ENCODE measurements at regions not wholly inside any gene's neighbourhood (a gene's known extent, or its start where the extent isn't known, plus 50 kb on each side); places are given as distances from the start of the nearest gene placed in this dataset.

DNA sequence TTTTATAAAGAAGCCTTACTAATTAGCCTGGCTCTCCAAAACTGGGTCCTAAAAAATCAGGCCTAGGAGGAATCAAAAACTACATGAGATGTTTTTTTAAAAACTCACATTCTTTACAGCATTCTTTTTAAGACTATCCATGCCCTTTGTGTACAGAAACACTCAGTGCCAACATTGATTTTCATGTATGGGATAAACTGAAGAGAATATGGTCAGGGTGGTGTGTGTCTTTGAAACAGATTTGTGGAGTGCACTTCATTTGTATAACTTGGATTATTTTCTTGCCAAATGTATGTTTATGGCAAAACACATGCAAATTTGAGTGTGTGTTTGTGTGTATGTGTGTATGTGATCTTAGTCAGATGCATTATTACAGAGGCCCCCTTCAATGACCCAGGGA is 283.6 kb upstream of the ATP5MC3 start:
- Mint-ChIP-seq H3K36me3 (ENCODE audit: low read depth, unreplicated experiment) (no peaks in the 10 kb centered on the region), H3K9me3 (ENCODE audit: unreplicated experiment) (peaks cover 12% of the 10 kb centered on the region), H3K27ac (ENCODE audit: unreplicated experiment) (no peak overlapping the region), H3K27me3 (ENCODE audit: low read depth, unreplicated experiment) (no peaks in the 10 kb centered on the region), H3K4me3 (ENCODE audit: unreplicated experiment) (no peak overlapping the region), H3K4me1 (ENCODE audit: low read depth, unreplicated experiment) (no peaks in the 10 kb centered on the region)
- no peaks in the 10 kb centered on the region for H4K20me1 ChIP-seq (ENCODE audit: insufficient read depth, low read length)
- no peak overlapping the region for H3K4me3 ChIP-seq (ENCODE audit: insufficient read depth, low read depth, low read length)
- no peak overlapping the region for H3K27ac ChIP-seq (ENCODE audit: low read depth, low read length)
- no peak for FAIRE-seq
- no peak overlapping the region for H2AFZ ChIP-seq (ENCODE audit: low read depth, low read length)
- DNase-seq (ENCODE audit: low read depth), result no peak
- no peaks in the 10 kb centered on the region for H3K9me3 ChIP-seq (ENCODE audit: insufficient read depth, low read depth, low read length)
- H3K4me2 ChIP-seq (ENCODE audit: low read length), result no peak overlapping the region
- TF ChIP-seq, protein P1, sequence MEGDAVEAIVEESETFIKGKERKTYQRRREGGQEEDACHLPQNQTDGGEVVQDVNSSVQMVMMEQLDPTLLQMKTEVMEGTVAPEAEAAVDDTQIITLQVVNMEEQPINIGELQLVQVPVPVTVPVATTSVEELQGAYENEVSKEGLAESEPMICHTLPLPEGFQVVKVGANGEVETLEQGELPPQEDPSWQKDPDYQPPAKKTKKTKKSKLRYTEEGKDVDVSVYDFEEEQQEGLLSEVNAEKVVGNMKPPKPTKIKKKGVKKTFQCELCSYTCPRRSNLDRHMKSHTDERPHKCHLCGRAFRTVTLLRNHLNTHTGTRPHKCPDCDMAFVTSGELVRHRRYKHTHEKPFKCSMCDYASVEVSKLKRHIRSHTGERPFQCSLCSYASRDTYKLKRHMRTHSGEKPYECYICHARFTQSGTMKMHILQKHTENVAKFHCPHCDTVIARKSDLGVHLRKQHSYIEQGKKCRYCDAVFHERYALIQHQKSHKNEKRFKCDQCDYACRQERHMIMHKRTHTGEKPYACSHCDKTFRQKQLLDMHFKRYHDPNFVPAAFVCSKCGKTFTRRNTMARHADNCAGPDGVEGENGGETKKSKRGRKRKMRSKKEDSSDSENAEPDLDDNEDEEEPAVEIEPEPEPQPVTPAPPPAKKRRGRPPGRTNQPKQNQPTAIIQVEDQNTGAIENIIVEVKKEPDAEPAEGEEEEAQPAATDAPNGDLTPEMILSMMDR (IDR thresholded peaks at IDR 0.05; ENCODE audit: insufficient read depth, low read depth, low read length), result no peak
- no peak for TF ChIP-seq EZH2 (IDR thresholded peaks at IDR 0.05; ENCODE audit: insufficient read depth, low read length)
- no peaks in the 10 kb centered on the region for H3K36me3 ChIP-seq (ENCODE audit: insufficient read depth, low read length)
- no peaks in the 10 kb centered on the region for H3K79me2 ChIP-seq (ENCODE audit: insufficient read depth, low read length)
- no peak overlapping the region for H3K9ac ChIP-seq (ENCODE audit: low read length)
- H3K27me3 ChIP-seq (ENCODE audit: insufficient read depth, low read length), result no peaks in the 10 kb centered on the region
- H3K4me1 ChIP-seq (ENCODE audit: insufficient read depth, low read length), result no peaks in the 10 kb centered on the region

DNA sequence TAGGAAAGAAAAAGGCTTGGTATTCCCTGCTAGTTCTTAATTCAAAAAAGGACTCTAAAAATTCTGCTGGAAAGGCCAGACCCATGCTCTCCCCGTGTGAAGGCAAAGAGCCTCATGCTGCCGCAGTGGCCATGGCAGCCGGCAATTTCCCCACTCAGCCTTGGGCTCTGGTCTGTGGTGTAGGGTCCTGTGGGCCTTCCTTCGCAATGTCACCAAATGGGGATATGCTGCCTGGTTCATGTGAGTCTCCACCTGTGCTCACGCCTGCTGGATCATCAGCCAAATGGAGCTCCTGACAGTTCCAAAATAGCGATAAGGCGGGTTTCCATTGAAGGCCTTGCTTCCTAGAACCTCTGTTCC is 282.8 kb upstream of the ATP5MC3 start:
- DNase-seq (ENCODE audit: low read depth) (no peak), FAIRE-seq (no peak)
- peaks cover 12% of the 10 kb centered on the region for H3K9me3 Mint-ChIP-seq (ENCODE audit: unreplicated experiment)
- Histone ChIP-seq H2AFZ (ENCODE audit: low read depth, low read length) (no peak overlapping the region), H3K4me2 (ENCODE audit: low read length) (no peak overlapping the region), H3K36me3 (ENCODE audit: insufficient read depth, low read length) (no peaks in the 10 kb centered on the region), H3K79me2 (ENCODE audit: insufficient read depth, low read length) (no peaks in the 10 kb centered on the region), H4K20me1 (ENCODE audit: insufficient read depth, low read length) (no peaks in the 10 kb centered on the region), H3K9ac (ENCODE audit: low read length) (no peak overlapping the region), H3K27ac (ENCODE audit: low read depth, low read length) (no peak overlapping the region), H3K9me3 (ENCODE audit: insufficient read depth, low read depth, low read length) (no peaks in the 10 kb centered on the region), H3K4me1 (ENCODE audit: insufficient read depth, low read length) (no peaks in the 10 kb centered on the region), H3K4me3 (ENCODE audit: insufficient read depth, low read depth, low read length) (no peak overlapping the region), H3K27me3 (ENCODE audit: insufficient read depth, low read length) (no peaks in the 10 kb centered on the region)
- no peaks in the 10 kb centered on the region for H3K36me3 Mint-ChIP-seq (ENCODE audit: low read depth, unreplicated experiment)
- H3K27ac Mint-ChIP-seq (ENCODE audit: unreplicated experiment), result no peak overlapping the region
- no peaks in the 10 kb centered on the region for H3K4me1 Mint-ChIP-seq (ENCODE audit: low read depth, unreplicated experiment)
- TF ChIP-seq EZH2 (IDR thresholded peaks at IDR 0.05; ENCODE audit: insufficient read depth, low read length), result no peak
- TF ChIP-seq, protein P1 (IDR thresholded peaks at IDR 0.05; ENCODE audit: insufficient read depth, low read depth, low read length), result no peak
- no peaks in the 10 kb centered on the region for H3K27me3 Mint-ChIP-seq (ENCODE audit: low read depth, unreplicated experiment)
- H3K4me3 Mint-ChIP-seq (ENCODE audit: unreplicated experiment), result no peak overlapping the region

DNA sequence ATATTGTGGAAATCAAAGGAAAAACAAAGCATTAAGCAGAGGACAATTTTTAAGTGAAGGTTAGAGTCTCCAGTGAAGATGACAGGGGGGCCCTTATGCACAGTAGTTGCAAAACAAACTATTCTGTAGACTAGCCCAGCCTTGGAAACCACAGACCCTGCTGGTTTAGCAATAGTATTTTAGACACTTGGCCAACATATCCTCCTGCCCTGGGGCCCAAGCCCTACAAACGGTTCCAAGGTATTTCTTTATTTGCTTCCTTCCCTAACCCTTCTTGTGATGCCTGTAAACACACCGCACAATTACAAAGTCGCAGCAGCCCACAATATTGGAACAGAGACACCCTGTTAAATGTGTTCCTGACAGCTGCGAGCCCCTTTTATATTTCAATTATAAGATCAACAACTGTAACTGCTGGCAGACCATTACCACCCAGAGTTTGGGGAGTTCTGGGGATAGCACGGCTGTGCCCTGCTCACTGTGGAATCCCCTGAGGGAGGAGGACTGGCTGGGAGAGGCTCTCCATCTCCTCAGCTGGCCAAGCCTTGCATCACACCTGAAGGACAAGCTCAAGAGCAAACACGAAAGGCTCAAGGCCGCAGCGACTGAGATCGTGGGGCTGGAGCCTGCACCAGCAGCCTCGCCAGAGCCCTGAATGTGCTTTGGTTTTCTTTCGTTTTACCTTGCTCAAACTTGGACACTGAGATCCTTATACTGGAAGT is 282.2 kb upstream of the ATP5MC3 start:
- TF ChIP-seq EZH2 (IDR thresholded peaks at IDR 0.05; ENCODE audit: insufficient read depth, low read length), result no peak
- TF ChIP-seq, protein P1 (IDR thresholded peaks at IDR 0.05; ENCODE audit: insufficient read depth, low read depth, low read length), result no peak
- Mint-ChIP-seq H3K27ac (ENCODE audit: unreplicated experiment) (no peak overlapping the region), H3K9me3 (ENCODE audit: unreplicated experiment) (peaks cover 12% of the 10 kb centered on the region)

More for the DNA sequence above, 282.2 kb upstream of the ATP5MC3 start:
- H3K27me3 ChIP-seq (ENCODE audit: insufficient read depth, low read length), result no peaks in the 10 kb centered on the region
- Mint-ChIP-seq H3K4me1 (ENCODE audit: low read depth, unreplicated experiment) (no peaks in the 10 kb centered on the region), H3K36me3 (ENCODE audit: low read depth, unreplicated experiment) (no peaks in the 10 kb centered on the region), H3K27me3 (ENCODE audit: low read depth, unreplicated experiment) (no peaks in the 10 kb centered on the region), H3K4me3 (ENCODE audit: unreplicated experiment) (no peak overlapping the region)
- no peak overlapping the region for H3K27ac ChIP-seq (ENCODE audit: low read depth, low read length)
- H3K4me2 ChIP-seq (ENCODE audit: low read length), result no peak overlapping the region
- no peaks in the 10 kb centered on the region for H4K20me1 ChIP-seq (ENCODE audit: insufficient read depth, low read length)
- no peak overlapping the region for H2AFZ ChIP-seq (ENCODE audit: low read depth, low read length)
- no peak for DNase-seq (ENCODE audit: low read depth)
- no peaks in the 10 kb centered on the region for H3K36me3 ChIP-seq (ENCODE audit: insufficient read depth, low read length)
- H3K4me3 ChIP-seq (ENCODE audit: insufficient read depth, low read depth, low read length), result no peak overlapping the region
- H3K4me1 ChIP-seq (ENCODE audit: insufficient read depth, low read length), result no peaks in the 10 kb centered on the region
- FAIRE-seq, result no peak
- no peaks in the 10 kb centered on the region for H3K79me2 ChIP-seq (ENCODE audit: insufficient read depth, low read length)
- H3K9ac ChIP-seq (ENCODE audit: low read length), result no peak overlapping the region
- no peaks in the 10 kb centered on the region for H3K9me3 ChIP-seq (ENCODE audit: insufficient read depth, low read depth, low read length)
